Gastroesophageal sphincter (tissue), 4 donors: ENCODE measurements at regions not wholly inside any gene's neighbourhood (a gene's known extent, or its start where the extent isn't known, plus 50 kb on each side); places are given as distances from the start of the nearest gene placed in this dataset.

Source experiments
- ATAC-seq: fragments of 150-250 bp; one replicate; pipeline ENCODE4 v1.9.1; 2016; ENCODE audit warnings: mild to moderate bottlenecking, moderate library complexity
- H3K27ac ChIP-seq, 4 donors: fragments of 200-600 bp; sonication (generic) in 3 of 4; 1 replicate in 3 of 4; 2 replicates in 1 of 4; pipeline ENCODE4 v1.5.1; 2016 to 2019
- H3K27me3 ChIP-seq: fragments of 200-600 bp; sonication (generic); one replicate; pipeline ENCODE4 v1.5.1; 2019
- H3K36me3 ChIP-seq, 2 donors: fragments of 200-600 bp; sonication (generic); one replicate each; pipeline ENCODE4 v1.5.1; 2019; ENCODE audit warnings: control low read depth in 1 of 2
- H3K4me1 ChIP-seq, 3 donors: fragments of 200-600 bp; sonication (generic); 1 replicate in 2 of 3; 2 replicates in 1 of 3; pipeline ENCODE4 v1.5.1; 2016 to 2019; ENCODE audit warnings: control low read depth in 2 of 3
- H3K4me3 ChIP-seq, 2 donors: fragments of 200-600 bp; sonication (generic); one replicate each; pipeline ENCODE4 v1.5.1; 2019; ENCODE audit warnings: mild to moderate bottlenecking in 1 of 2, moderate library complexity in 1 of 2
- H3K9me3 ChIP-seq, 3 donors: fragments of 200-600 bp; sonication (generic); one replicate each; pipeline ENCODE4 v1.5.1; 2017 to 2019; ENCODE audit warnings: control low read depth in 2 of 3
- EP300 ChIP-seq: sonication (generic); formaldehyde crosslinking; IDR thresholded peaks from one replicate; pipeline ENCODE4 v1.6.1; 2017; ENCODE audit warnings: antibody characterized with exemption, mild to moderate bottlenecking
- POLR2A ChIP-seq, 2 donors: fragments of 450-650 bp; IDR thresholded peaks; one replicate each; pipeline ENCODE4 v1.6.1; 2017; ENCODE audit warnings: antibody characterized with exemption in 2 of 2, mild to moderate bottlenecking in 2 of 2, moderate library complexity in 1 of 2
- POLR2AphosphoS5 ChIP-seq: sonication (generic); formaldehyde crosslinking; IDR thresholded peaks from one replicate; pipeline ENCODE4 v1.6.1; 2017; ENCODE audit warnings: antibody characterized with exemption
- WGBS, 2 donors: methylation state at CpG; one replicate each; pipeline ENCODE4 v1.1.5; 2018; ENCODE audit warnings: low coverage in 1 of 2; 5-methylcytosine and 5-hydroxymethylcytosine counted together
- TF ChIP-seq, protein P1 (sequence below), 4 experiments: fragments of 200-600 bp in 2 of 4; fragments of 450-650 bp in 2 of 4; sonication (generic) in 1 of 4; IDR thresholded peaks; one replicate each; pipeline ENCODE4 v1.5.1; 2017 to 2019; ENCODE audit warnings: antibody characterized with exemption in 4 of 4, mild to moderate bottlenecking in 2 of 4, moderate library complexity in 2 of 4

DNA sequence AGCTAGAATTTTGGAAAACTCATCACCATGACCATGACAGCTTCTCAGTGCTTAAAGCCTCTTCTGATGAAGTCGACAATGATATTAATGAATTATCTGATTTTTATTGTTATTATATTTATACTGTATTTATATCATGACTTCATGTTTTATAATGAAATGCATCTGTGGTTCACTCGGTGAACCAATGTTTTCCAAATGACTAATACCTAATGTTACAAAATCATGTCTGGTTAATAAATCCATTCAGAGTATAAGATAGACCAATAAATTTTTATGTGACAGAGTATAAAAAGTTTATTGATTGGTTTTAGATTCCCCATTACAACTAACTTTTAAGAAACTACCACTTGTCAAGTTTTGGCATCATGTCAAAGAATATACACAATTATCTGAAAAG lies 416.5 kb downstream of the MLLT3 start:
- no peak for ATAC-seq
- Histone ChIP-seq H3K9me3 (no peaks in the 10 kb centered on the region), H3K27me3 (no peaks in the 10 kb centered on the region), H3K4me3 (no peak overlapping the region), H3K36me3 (no peaks in the 10 kb centered on the region), H3K4me1 (no peaks in the 10 kb centered on the region), H3K27ac (no peak overlapping the region)
- TF ChIP-seq, protein P1, sequence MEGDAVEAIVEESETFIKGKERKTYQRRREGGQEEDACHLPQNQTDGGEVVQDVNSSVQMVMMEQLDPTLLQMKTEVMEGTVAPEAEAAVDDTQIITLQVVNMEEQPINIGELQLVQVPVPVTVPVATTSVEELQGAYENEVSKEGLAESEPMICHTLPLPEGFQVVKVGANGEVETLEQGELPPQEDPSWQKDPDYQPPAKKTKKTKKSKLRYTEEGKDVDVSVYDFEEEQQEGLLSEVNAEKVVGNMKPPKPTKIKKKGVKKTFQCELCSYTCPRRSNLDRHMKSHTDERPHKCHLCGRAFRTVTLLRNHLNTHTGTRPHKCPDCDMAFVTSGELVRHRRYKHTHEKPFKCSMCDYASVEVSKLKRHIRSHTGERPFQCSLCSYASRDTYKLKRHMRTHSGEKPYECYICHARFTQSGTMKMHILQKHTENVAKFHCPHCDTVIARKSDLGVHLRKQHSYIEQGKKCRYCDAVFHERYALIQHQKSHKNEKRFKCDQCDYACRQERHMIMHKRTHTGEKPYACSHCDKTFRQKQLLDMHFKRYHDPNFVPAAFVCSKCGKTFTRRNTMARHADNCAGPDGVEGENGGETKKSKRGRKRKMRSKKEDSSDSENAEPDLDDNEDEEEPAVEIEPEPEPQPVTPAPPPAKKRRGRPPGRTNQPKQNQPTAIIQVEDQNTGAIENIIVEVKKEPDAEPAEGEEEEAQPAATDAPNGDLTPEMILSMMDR (IDR thresholded peaks at IDR 0.05), result no peak
- TF ChIP-seq EP300 (no peak), POLR2AphosphoS5 (no peak), POLR2A (IDR thresholded peaks at IDR 0.05) (no peak)
- WGBS, 2 donors, result 50 to 59% methylated on average over 2 of the region's 2 CpGs

DNA sequence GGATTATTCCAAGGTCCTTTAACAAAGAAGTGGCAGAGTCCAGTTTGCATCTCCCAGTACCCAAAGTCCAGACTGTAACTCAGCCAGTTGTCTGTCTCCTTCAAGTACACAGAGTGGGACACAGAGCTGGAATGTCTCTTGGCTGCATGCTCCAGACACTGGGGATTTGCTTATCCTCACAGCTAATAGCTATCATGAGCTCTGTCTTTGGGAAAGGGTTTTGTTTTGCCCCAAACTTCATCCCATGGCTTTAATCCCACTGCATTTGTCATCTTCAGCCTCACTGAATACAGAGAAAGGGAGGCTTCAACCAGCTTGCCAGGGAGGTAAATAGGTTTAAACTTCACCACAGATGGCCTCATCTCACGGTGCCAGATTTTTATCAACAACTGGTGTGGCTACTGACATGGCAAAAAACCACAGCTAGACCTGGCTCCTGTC lies 412.2 kb upstream of the SLC24A2 start:
- Histone ChIP-seq H3K27ac (no peak overlapping the region), H3K27me3 (no peaks in the 10 kb centered on the region), H3K4me1 (no peaks in the 10 kb centered on the region), H3K4me3 (no peak overlapping the region), H3K36me3 (no peaks in the 10 kb centered on the region), H3K9me3 (peaks cover 0 to 8% (median 0%) of the 10 kb centered on the region in 3 donors)
- TF ChIP-seq EP300 (no peak), POLR2A (IDR thresholded peaks at IDR 0.05) (no peak), POLR2AphosphoS5 (no peak)
- TF ChIP-seq, protein P1 (IDR thresholded peaks at IDR 0.05), result no peak
- no peak for ATAC-seq
- WGBS, 2 donors, result no CpG with 5 or more reads among the region's 1 CpG

DNA sequence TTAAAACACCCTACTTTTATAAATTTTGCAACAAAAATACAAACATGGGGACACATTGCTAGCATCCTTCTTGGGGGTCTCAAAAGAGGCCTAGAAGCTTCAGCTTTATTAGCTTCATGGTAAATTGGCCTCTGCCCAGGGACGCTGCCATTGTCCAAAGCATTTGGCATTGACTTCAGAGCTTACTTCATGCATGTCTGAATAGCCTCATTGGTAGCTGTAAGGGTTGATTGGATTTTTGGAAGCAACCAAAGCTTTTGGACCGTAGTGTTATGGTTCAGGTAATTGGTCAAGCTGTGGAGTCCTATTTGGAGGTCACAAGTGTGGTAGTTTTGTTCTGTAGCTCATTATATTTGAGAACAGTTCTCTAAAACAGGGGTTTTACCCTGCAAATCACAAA lies 411.7 kb upstream of the SLC24A2 start:
- no peaks in the 10 kb centered on the region for H3K36me3 ChIP-seq
- H3K4me3 ChIP-seq, result no peak overlapping the region
- H3K4me1 ChIP-seq, result no peaks in the 10 kb centered on the region
- no peak for ATAC-seq
- peaks cover 0 to 12% (median 0%) of the 10 kb centered on the region in 3 donors for H3K9me3 ChIP-seq
- no peaks in the 10 kb centered on the region for H3K27me3 ChIP-seq
- H3K27ac ChIP-seq, result no peak overlapping the region
- TF ChIP-seq POLR2AphosphoS5 (no peak), EP300 (no peak), POLR2A (IDR thresholded peaks at IDR 0.05) (no peak)
- TF ChIP-seq, protein P1 (IDR thresholded peaks at IDR 0.05), result no peak
- 84 to 88% methylated on average over 2 of the region's 2 CpGs for WGBS, 2 donors

DNA sequence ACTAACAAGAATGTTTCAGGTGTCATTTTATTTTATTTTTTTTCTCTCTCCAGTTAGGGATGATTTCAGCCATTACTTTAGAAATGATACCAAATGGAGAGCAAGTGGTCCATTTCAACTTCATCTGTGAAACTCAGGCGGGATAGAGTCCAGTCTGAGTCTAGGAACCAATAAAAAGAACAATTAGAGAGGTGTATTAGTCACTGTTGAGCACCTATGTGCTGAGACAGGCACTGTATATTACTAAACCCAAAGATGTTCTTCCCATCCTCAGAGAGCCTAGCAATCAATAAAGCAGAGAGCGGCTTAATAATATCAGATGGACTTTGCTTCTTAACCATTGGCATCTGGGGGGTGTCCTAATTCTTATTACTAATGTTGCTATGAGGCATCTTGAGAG lies 410.3 kb upstream of the SLC24A2 start:
- Histone ChIP-seq H3K4me1 (no peaks in the 10 kb centered on the region), H3K9me3 (peaks cover 0 to 14% (median 0%) of the 10 kb centered on the region in 3 donors), H3K36me3 (no peaks in the 10 kb centered on the region), H3K27me3 (no peaks in the 10 kb centered on the region), H3K4me3 (no peak overlapping the region), H3K27ac (no peak overlapping the region)
- no peak for ATAC-seq
- TF ChIP-seq, protein P1 (IDR thresholded peaks at IDR 0.05), result no peak
- no peak for TF ChIP-seq EP300
- no peak for TF ChIP-seq POLR2AphosphoS5
- TF ChIP-seq POLR2A (IDR thresholded peaks at IDR 0.05), result no peak
- WGBS, 2 donors, result 82 to 97% methylated on average over 2 of the region's 2 CpGs

DNA sequence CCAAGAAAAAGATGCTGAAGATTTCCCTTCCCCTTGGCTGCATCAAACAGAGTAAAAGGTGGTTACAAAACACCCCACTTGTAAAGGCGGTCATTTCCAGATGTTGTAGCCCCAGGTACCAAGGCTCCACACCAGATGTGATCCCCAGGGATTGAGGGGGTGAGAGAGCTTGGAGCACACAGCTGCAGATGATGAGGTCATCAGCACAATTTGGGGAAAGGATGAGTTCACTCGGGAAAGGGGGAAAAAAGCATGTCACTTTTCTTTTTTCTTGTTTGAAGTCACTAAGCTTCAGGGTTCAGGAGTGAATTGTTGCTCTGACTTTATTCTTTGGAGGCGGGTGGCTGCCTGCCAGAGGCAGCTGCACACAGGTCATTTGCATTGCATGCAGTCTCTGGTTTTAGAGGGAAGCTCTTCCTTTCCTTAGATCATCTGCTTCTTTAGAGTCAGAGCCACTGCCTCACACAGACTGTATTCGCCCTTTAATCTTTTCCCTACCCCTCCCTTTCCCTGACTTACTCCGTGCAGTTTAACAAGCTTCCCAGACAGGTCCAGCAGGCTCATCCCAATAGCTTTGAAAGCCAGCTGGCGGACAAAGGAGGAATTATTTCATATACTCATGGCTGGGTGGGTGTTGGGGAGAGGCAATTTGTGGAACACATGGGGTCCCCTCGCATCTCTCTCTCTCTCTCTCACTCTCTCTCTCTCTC lies 409.3 kb upstream of the SLC24A2 start:
- H3K27me3 ChIP-seq, result no peaks in the 10 kb centered on the region
- TF ChIP-seq POLR2A (IDR thresholded peaks at IDR 0.05), result no peak
- TF ChIP-seq EP300, result no peak
- no peak overlapping the region for H3K4me3 ChIP-seq
- no peaks in the 10 kb centered on the region for H3K4me1 ChIP-seq
- H3K27ac ChIP-seq, result no peak overlapping the region
- H3K36me3 ChIP-seq, result no peaks in the 10 kb centered on the region
- 49 to 65% methylated on average over 2 to 7 of the region's 7 CpGs for WGBS, 2 donors
- peaks cover 0 to 14% (median 0%) of the 10 kb centered on the region in 3 donors for H3K9me3 ChIP-seq
- no peak for ATAC-seq
